WTC11 (cell line): ENCODE measurements at regions not wholly inside any gene's neighbourhood (a gene's known extent, or its start where the extent isn't known, plus 50 kb on each side); places are given as distances from the start of the nearest gene placed in this dataset.
"Not testable (repeated sequence)": the region's sequence is repeated elsewhere in the genome, so short reads cannot be mapped to it uniquely, and the experiment has no call there.

Experiments
- ATF2 ChIP-seq: sonication (generic); formaldehyde crosslinking; IDR thresholded peaks from 2 replicates; pipeline ENCODE4 v1.8.1; 2022; ENCODE audit warnings: low read depth, missing genetic modification reagents, borderline replicate concordance
- CTCF ChIP-seq: fragments of 200-600 bp; IDR thresholded peaks from 2 replicates; pipeline ENCODE4 v1.8.0; 2022; ENCODE audit warnings: antibody characterized with exemption
- ERG ChIP-seq: fragments of 250-450 bp; sonication (Bioruptor Pico); IDR thresholded peaks from 2 replicates; pipeline ENCODE4 v1.8.0; 2021; ENCODE audit warnings: mild to moderate bottlenecking
- ZNF121 ChIP-seq: sonication (generic); formaldehyde crosslinking; IDR thresholded peaks from 2 replicates; pipeline ENCODE4 v1.8.0; 2023; ENCODE audit warnings: missing genetic modification reagents
- ZNF138 ChIP-seq: sonication (generic); formaldehyde crosslinking; conservative IDR thresholded peaks from 2 replicates; pipeline ENCODE4 v1.8.1; 2022; ENCODE audit warnings: mild to moderate bottlenecking, moderate library complexity, missing genetic modification reagents

- not testable (repeated sequence) for TF ChIP-seq CTCF; ZNF121; ATF2 (CRISPR knock-in tag); ZNF138; ERG (CRISPR knock-in tag)
Observed at GRCh38 chr16:29144669-29145062, 159.8 kb downstream of the LAT start.
